GM12878 (cell line): ENCODE measurements at regions not wholly inside any gene's neighbourhood (a gene's known extent, or its start where the extent isn't known, plus 50 kb on each side); places are given as distances from the start of the nearest gene placed in this dataset.

Experiments used
- BCL11A ChIP-seq: IDR thresholded peaks from 2 replicates; pipeline ENCODE4 v1.6.1; 2011; ENCODE audit warnings: low read depth, low read length
- CBX3 ChIP-seq: fragments of 200-600 bp; sonication (generic); IDR thresholded peaks from 2 replicates; pipeline ENCODE4 v1.6.1; 2016; ENCODE audit warnings: low read depth, borderline replicate concordance
- CHD1 ChIP-seq: IDR thresholded peaks from 2 replicates; pipeline ENCODE4 v1.6.1; 2012; ENCODE audit warnings: low read depth, low read length, improper control_type of control experiment
- CTCF ChIP-seq, 3 experiments: IDR thresholded peaks in 2 of 3; conservative IDR thresholded peaks in 1 of 3; 2 replicates each; pipeline ENCODE4 v1.5.1; 2011; ENCODE audit warnings: low read depth in 3 of 3, low read length in 3 of 3, mild to moderate bottlenecking in 3 of 3, control low read depth in 2 of 3, moderate library complexity in 2 of 3, inconsistent platforms in 1 of 3, mixed read lengths in 1 of 3; ENCODE audit not compliant: control insufficient read depth in 2 of 3, insufficient read depth in 1 of 3; ENCODE audit errors: extremely low read depth in 1 of 3
- CUX1 ChIP-seq: IDR thresholded peaks from 2 replicates; pipeline ENCODE4 v1.6.1; 2012; ENCODE audit warnings: improper control_type of control experiment, low read depth, low read length; ENCODE audit not compliant: insufficient replicate concordance
- IKZF2 ChIP-seq, 2 experiments: fragments of 450-650 bp; IDR thresholded peaks; 2 replicates each; pipeline ENCODE4 v1.6.1; 2017; ENCODE audit warnings: mild to moderate bottlenecking in 2 of 2, moderate library complexity in 2 of 2
- MTA3 ChIP-seq: IDR thresholded peaks from 2 replicates; pipeline ENCODE4 v1.6.1; 2012; ENCODE audit warnings: low read length, inconsistent platforms, borderline replicate concordance
- SMAD1 ChIP-seq: fragments of 450-650 bp; IDR thresholded peaks from 2 replicates; pipeline ENCODE4 v1.6.1; 2018; ENCODE audit warnings: mild to moderate bottlenecking, low read depth; ENCODE audit not compliant: partially characterized antibody
- SMARCA5 ChIP-seq: fragments of 450-650 bp; IDR thresholded peaks from 2 replicates; pipeline ENCODE4 v1.6.1; 2017; ENCODE audit warnings: mild to moderate bottlenecking
- SPI1 ChIP-seq: IDR thresholded peaks from 2 replicates; pipeline ENCODE4 v1.6.1; 2011; ENCODE audit warnings: low read depth, mild to moderate bottlenecking, low read length, moderate library complexity, borderline replicate concordance; ENCODE audit not compliant: insufficient read depth
- TCF12 ChIP-seq: IDR thresholded peaks from 2 replicates; pipeline ENCODE4 v1.6.1; 2011; ENCODE audit warnings: low read depth, mild to moderate bottlenecking, low read length
- ZNF24 ChIP-seq: fragments of 450-650 bp; IDR thresholded peaks from 2 replicates; pipeline ENCODE4 v1.6.1; 2017; ENCODE audit warnings: antibody characterized with exemption, mild to moderate bottlenecking
- TF ChIP-seq, protein P1 (sequence below): fragments of 450-650 bp; IDR thresholded peaks from 2 replicates; pipeline ENCODE4 v1.6.1; 2018; ENCODE audit warnings: mild to moderate bottlenecking, low read depth, moderate library complexity; ENCODE audit not compliant: partially characterized antibody
- TF ChIP-seq, protein P2 (sequence below): fragments of 450-650 bp; IDR thresholded peaks from 2 replicates; pipeline ENCODE4 v1.6.1; 2017; ENCODE audit warnings: antibody characterized with exemption, mild to moderate bottlenecking, moderate library complexity

- TF ChIP-seq MTA3 (no peak), CTCF (IDR thresholded peaks at IDR 0.05 in 2 of 3, conservative IDR thresholded peaks at IDR 0.05 in 1 of 3; ENCODE audit: control insufficient read depth in 2 of 3, extremely low read depth in 1 of 3, insufficient read depth in 1 of 3, low read depth in 3 of 3, low read length in 3 of 3) (no peak), CHD1 (no peak), BCL11A (0 out of 2 replicates have a peak, but pooled peaks have one; percentile 7), SMAD1 (no peak), SPI1 (no peak), SMARCA5 (peak; percentile 32; the same call in 1 of the 2 replicates), CBX3 (no peak), CUX1 (peak; percentile 10), TCF12 (no peak), IKZF2 (IDR thresholded peaks at IDR 0.05) (no peak; a peak in 2 of 4 replicates), ZNF24 (no peak)
- TF ChIP-seq, protein P1, sequence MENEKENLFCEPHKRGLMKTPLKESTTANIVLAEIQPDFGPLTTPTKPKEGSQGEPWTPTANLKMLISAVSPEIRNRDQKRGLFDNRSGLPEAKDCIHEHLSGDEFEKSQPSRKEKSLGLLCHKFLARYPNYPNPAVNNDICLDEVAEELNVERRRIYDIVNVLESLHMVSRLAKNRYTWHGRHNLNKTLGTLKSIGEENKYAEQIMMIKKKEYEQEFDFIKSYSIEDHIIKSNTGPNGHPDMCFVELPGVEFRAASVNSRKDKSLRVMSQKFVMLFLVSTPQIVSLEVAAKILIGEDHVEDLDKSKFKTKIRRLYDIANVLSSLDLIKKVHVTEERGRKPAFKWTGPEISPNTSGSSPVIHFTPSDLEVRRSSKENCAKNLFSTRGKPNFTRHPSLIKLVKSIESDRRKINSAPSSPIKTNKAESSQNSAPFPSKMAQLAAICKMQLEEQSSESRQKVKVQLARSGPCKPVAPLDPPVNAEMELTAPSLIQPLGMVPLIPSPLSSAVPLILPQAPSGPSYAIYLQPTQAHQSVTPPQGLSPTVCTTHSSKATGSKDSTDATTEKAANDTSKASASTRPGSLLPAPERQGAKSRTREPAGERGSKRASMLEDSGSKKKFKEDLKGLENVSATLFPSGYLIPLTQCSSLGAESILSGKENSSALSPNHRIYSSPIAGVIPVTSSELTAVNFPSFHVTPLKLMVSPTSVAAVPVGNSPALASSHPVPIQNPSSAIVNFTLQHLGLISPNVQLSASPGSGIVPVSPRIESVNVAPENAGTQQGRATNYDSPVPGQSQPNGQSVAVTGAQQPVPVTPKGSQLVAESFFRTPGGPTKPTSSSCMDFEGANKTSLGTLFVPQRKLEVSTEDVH: no peak
- TF ChIP-seq, protein P2, sequence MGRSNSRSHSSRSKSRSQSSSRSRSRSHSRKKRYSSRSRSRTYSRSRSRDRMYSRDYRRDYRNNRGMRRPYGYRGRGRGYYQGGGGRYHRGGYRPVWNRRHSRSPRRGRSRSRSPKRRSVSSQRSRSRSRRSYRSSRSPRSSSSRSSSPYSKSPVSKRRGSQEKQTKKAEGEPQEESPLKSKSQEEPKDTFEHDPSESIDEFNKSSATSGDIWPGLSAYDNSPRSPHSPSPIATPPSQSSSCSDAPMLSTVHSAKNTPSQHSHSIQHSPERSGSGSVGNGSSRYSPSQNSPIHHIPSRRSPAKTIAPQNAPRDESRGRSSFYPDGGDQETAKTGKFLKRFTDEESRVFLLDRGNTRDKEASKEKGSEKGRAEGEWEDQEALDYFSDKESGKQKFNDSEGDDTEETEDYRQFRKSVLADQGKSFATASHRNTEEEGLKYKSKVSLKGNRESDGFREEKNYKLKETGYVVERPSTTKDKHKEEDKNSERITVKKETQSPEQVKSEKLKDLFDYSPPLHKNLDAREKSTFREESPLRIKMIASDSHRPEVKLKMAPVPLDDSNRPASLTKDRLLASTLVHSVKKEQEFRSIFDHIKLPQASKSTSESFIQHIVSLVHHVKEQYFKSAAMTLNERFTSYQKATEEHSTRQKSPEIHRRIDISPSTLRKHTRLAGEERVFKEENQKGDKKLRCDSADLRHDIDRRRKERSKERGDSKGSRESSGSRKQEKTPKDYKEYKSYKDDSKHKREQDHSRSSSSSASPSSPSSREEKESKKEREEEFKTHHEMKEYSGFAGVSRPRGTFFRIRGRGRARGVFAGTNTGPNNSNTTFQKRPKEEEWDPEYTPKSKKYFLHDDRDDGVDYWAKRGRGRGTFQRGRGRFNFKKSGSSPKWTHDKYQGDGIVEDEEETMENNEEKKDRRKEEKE: no peak
Measured at GRCh38 chr17:77834170-77835115, 124.1 kb upstream of the TNRC6C start (continued).
